HG03095 (cell line): ENCODE measurements at regions not wholly inside any gene's neighbourhood (a gene's known extent, or its start where the extent isn't known, plus 50 kb on each side); places are given as distances from the start of the nearest gene placed in this dataset.

Source experiments
- ATAC-seq: cut with Tn5 transposase; IDR thresholded peaks from one replicate; pipeline ENCODE4 v1.9.1; 2021; ENCODE audit warnings: moderate library complexity; ENCODE audit not compliant: unreplicated experiment

DNA sequence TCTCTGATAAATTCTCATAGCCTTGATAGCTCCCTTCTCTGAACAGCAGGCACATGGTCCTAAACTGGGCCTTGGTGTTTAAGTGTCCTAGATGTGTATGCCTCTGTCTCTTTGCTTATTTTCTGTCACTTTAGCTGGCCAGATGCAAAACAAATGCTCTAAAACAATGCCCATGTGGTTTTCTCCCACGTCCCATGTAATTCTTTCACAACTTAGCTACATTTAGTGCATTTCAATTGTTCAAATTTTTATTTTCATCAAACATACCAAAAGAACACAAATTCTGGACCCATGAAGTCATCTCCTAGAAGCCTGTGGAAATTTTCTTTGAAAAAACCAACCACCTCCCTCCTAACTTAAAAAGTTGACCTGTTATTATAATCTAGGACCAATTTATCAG is 491.3 kb upstream of the AGTR1 start:
- no peak for ATAC-seq

DNA sequence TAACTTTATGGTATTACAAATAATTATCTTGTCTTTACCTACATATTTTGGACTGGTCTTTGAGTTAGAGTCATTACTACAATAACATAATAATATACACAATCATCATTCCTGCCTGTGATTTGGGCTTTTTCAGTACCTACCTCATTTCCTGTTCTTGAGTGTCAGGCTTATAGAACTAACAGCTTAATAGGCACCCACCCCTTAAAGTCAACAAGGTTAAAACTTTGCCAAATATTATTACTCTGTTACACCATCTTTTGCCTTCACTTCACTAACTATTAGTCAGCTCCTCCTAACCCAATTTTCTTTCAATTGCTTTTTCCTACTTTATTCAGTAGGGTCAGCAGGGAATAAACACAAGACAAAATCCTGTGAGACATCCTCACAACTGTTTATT is 488.7 kb upstream of the AGTR1 start:
- ATAC-seq: no peak

DNA sequence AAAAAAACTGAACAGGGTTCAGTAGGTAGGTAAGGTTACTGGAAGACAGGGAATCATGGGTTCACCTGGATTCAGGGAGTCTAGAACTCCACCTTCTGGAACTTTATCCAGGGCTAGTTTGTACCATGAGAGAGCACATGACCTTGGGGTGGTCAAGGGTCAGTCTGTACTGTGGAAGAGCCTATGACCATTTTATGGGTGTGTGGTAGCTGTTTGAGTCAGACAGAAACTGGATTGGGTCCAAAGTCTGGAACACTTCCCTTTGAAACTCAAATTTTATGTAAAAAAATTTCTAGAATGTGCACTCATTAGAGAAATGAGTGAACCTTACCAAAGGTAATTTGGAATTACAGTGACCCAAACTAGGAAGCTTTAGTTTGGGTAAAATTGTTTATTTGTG is 486.0 kb upstream of the AGTR1 start:
- ATAC-seq: no peak

DNA sequence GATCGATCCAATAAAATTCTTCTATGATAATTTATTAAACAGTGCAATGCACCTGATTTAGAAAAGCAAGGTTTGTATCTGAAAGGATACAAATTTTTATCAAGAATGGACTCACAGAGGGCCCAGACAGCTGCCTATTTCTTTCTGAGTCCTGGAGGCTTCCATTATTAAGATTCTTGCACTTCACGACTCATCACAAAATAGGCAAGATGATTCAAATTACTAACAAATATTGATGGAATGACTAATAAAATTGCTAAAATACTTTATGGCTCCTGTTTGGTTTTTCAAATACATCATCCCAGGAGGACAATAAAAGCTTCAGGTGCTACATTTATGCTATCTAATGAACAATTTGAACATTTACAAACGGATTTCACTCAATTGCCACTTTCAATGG is 483.0 kb upstream of the AGTR1 start:
- ATAC-seq: no peak

DNA sequence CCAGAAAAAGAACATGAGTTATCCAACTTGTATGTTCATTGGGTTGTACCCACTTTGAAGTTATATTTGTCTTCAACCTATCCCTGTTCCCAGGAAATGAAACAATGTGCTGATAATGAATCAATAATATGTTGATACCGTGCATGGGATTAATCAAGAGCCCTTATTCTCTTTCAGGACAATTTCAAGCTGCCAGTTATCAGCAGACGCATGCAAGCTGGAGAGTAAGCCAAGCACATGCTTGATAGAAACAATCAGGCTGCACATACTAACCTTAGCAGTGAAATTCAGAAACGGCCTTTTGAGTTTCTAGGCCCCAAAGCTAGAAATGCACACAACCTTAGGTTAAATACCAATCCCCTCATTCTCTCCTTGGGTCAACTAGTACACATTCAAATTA is 480.4 kb upstream of the AGTR1 start:
- no peak for ATAC-seq

DNA sequence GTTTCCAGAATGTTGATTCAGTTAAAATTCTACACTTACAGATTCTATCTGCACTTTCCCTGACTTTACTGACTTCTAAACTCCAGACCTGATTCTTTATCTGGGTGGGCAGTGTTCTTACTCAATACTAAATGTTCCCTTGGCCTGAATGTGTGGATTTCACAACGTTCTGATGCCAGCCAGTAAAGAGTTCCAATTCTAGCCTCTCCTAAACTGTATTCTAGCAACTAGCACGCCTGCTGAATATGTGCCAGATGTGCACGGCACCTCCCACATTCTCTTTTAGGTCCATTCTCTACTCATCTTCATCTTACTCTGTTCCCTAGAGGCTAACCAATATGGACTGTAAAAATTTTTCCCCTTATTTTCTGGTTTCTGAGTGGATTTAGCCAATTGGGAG is 479.5 kb upstream of the AGTR1 start:
- ATAC-seq: no peak

DNA sequence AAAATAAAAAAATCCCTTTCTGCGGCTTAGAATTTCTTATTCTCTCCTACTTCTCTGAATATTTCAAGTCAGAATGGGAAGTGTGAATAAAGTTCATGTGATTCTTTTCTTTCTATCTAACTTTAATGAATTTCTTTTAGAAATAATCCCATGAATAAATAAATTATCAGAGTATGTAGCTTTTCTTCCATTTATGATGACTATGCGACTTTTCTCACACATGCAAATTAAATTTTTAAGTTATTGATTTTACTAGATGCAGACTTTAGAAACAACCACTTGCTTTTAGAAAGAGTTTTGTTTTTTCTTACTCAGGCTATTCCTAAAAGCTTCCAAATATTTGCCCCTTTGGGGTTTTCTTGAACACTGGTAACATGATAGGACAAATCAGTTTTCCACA is 477.7 kb upstream of the AGTR1 start:
- ATAC-seq: no peak

DNA sequence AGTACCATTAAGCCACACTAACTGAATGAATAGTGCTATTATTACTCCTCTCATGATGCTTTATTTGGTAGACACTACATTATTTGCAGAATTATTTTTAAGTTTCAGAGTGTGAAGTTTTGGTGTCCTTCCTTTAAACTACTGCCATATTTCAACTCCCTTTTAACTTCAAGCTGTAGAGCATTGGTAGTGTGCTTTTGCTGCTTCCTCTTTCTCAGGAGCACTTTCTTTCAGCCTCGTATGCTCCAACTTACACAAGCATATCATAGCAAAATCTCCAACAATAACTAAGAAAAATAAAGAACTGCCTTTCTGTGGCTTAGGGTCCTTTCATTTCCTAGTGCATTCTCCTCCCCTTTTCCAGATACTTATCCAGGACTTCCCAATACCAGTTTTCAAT is 476.4 kb upstream of the AGTR1 start:
- ATAC-seq: no peak

DNA sequence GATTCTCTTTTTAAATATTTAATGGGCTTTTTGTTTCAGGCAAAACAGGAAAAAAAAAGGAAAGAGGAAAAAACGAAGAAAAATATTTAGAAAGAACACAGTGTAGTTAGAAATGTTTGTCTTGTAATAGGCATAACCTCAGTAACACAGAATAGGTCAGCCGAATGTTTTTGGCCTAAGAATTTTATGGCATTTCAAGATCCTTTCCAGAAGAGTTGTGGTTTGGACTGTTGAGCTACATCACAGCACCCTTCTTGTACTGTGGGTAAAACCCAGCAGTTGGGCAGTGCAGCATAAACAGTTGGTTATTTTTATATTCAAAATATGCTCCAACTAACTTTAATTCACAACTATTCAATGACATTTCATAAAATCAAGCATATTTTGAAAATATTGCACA is 474.4 kb upstream of the AGTR1 start:
- ATAC-seq: no peak

DNA sequence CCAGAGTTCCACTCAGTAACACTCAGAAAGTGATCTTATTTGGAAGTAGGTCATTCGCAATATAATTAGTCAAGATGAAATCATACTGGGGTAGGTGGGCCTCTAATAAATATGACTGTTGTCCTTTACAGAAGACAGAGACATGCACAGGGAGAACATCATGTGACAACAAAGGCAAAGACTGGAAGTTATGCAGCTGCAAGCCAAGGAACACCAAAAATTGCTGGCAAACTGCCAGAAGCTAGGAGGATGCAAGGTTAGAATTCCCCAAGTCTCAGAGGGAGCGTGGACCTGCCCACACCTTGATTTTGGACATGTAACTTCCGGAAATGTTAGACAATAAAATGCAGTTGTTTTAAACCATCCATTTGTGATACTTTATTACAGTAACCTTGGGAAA is 471.5 kb upstream of the AGTR1 start:
- no peak for ATAC-seq

DNA sequence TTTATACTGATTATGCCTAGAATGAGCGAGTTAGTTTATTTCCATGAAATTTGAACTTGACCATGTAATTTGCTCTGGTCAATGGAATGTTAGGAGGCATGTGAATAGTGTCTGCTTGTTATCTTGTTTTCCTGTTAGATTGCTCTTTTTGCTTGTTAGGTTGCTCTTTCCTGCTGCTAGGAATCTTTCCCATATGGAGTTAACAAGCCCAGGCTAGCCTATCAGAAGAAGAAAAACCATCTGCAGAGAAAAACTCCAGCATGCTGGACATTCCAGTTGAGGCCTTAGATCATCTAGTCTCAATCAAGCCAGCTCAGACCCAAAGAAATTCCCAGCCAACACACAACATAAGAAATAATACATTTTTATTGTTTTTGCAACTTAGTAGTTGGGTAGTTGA is 470.2 kb upstream of the AGTR1 start:
- ATAC-seq: no peak

DNA sequence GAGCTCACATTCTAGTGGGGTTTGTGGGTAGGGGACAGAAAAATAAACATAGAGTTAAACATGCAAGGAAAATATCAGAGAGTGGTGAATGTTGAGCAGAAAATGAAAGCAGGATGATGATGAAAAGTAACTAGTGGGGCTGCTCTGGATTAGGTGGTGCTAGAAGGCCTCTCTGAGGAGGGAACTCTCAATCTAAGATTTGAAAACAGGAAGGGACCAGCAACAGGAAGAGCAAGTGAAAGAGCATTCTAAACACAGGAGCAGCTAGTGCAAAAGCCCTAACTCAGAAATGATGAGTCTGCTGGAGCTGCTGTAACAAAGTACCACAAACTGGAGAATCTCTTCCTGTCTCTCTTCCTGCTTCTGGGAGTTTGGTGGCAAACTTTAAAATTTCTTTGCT is 468.6 kb upstream of the AGTR1 start:
- no peak for ATAC-seq

DNA sequence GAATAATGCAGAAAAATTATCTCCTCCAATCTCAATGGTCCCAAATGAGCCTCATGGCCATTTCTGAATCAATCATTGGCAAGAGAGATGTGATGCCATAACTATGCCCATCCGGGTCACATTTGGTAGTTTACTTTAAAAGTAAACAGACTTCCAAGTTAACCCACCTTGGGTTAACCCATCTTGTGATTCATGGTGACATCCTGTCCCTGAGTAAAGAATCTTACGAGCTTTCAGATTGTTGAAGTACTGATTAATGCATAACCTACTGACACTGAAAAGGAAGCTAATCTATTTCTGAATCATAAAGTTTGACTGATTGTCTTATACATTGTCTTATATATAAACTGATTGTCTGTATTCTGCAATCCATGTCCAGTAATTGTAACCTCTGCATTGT is 467.2 kb upstream of the AGTR1 start:
- ATAC-seq: no peak

DNA sequence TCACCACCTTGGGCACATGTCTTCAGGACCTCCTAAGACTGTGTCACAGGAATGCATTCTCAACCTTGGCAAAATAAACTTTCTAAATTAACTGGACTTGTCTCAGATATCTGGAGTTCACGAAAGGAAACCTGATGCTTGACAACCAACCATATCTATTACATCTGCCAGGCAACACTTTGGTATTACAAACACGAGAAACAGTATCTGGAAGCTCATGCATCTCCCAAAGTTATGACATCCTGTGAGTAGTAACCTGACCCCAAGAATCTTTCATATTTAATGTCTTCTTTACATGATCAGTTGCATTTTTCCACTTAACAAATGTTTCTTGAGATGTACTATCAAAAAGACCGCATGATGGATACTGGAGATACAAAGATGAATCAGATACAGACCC is 465.3 kb upstream of the AGTR1 start:
- ATAC-seq: no peak

DNA sequence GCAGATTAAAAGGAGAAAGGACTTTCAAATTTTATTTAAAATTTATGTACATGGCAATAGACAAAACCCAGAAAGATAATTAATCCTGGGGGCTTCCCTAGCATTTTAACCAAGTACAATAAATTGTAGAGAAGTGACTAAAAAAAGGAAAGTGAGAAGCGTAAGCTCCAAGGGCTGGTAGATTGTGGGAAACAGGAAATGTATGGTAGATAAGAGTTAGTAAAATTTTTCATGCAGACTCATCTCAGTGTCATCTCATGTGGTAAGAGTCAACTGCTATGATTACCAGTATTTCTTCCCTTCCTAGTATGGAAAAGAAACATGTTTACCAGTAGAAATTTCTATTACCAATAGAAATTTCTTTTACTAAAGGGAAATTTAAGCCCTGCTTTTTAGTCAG is 464.3 kb upstream of the AGTR1 start:
- no peak for ATAC-seq

DNA sequence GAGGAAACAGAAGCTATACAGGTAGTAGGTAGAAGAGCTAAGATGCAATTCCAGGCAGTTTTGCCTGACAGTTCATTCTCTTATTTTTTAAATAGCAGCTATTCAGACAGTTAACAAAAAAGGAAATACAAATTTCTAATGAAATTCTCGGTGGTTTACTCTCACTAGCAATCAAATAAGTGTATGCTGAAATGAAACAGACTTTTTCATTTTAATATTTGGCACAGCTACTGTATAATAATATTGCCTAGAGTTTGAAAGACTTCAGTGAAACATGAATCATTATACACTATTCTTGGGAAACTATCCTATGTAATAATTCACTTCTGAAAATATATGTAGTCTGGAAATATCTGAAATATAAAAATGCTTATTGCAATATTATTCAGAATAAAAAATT is 463.2 kb upstream of the AGTR1 start:
- ATAC-seq: no peak

DNA sequence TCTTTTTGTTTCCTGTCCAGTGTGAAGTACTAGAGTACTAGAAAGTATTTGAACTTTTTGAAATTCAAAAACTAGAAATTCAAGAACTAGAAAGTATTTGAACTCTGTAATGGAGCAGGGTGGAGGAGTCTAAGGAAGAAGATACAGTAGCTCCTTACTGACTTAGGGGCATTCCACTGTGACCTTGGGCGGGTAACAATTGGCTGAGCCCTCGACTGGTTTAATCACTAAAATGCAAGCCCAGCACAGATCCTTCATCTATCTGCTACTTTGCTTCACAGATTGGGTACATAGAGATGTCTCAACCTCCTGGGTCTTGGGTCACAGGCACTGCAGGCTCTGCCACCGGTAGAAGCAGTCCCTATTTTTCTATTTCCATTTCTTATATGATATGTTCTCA is 462.1 kb upstream of the AGTR1 start:
- no peak for ATAC-seq

DNA sequence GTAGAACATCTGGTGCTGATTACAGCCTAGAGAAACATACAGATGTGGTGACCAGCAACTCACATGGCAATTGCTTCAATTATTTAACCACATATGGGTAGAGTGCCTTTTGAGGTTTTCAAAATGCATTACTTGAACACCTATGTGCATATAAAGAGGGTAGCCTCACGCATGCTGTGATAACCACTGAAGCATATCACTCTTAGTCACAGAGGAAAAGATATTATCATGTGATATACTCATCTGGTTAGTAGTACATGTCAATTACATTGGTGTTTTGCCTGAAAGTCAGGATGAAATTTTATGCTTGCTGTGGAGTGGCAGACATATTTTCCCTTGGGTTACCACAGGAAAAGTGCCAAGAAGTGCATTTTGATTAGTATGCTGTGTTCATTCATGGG is 459.3 kb upstream of the AGTR1 start:
- no peak for ATAC-seq

DNA sequence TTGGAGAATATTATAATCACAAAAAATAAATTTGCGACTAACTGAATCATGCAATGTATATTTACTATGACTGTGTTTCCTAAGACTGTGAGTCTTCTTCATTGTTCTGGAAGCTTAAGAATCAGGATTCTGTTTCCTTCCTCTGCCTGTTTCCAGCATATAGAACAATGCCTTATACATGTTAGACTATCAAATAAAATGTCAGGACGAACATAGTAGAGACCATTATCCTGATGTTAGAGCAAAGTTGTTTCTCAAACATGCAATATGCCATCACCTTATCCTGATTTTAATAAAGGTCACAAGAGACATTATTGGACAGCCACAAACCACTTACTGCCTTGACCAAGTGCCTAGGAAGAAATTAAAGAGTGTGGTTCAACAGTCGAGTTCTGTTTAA is 457.4 kb upstream of the AGTR1 start:
- ATAC-seq: no peak

DNA sequence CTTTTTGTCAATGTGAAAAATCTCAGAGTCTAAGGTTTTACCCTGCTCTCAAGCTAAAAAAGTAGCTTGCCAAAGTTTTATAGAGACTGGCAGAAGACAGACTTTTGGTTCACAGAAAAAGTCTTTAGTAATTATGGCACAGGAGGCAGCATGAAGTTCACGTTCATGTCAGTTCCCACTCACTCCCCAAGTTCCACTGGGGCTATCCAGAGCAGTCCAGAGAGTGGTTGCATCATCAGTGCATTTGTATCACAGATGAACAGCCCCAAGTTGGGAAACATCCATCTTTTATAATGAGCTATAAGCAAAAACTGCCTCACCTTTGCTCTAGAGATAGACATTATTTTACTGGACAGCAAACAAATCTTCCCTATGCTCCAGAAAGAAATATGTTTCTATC is 454.1 kb upstream of the AGTR1 start:
- ATAC-seq: no peak

DNA sequence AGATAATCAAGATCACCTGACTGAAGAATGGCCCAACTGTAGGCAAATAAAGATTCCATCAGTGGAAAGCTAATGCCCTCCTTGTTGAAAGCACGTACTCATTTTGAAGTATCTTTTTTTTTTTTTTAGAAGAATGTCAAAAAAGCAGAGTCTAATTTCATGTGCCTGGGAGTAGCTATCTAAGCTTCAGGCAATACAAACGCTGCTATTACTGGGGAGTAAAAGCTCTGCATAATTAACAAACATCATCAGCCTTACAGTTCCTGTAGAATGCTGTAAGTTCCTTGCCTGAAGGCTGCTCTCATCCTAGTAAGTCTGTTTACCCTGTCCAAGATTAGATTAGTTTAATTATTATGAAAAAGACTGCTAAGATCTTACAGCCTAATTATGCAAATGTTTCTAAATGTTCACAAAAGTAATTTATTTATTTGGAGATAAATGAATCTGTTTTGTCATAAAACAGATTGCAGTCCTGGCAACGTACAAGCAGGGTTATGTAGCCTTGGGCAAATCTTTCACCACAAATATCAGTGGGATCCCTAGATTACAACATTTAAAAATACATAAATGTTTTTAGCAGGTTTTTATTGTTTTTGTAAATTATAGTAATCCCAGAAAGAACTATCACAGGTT is 451.3 kb upstream of the AGTR1 start:
- ATAC-seq: no peak

DNA sequence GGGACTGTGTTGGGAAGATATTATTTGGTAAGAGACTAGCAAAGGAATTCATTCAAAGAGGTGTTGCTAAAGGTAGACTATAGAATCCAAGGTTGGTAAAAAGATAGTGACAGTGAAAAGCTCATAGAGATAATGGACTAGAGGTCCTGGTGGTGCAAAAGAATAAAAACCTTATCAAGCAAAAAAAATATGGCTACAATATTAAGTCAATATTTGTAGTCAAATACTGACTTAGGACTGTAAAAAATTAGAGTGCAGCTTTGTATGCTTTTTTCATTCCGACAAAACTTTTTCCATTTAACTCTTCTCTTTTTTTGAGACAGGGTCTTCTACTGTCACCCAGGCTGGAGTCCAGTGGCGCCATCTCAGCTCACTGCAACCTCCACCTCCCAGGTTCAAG is 444.0 kb upstream of the AGTR1 start:
- ATAC-seq: no peak

DNA sequence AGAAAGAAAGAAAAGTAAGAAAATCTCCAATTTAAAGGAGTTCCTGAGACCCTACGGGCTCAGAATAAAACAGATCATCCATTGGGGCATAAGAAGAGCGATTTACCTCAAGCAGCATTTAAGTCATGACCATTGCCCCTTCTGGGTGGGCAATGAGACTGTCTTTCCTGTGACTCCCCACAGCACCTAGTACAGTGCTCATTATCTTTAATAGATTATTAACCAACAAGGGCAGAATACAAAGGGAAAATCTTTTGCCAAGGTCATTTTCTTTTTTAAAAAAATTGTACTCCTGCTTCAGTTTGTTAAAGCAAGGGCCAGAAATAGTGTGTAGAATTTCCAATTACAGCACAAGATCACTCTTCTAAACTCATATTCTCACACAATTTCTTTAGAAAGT is 443.3 kb upstream of the AGTR1 start:
- no peak for ATAC-seq
